ENCODE measurements at regions not wholly inside any gene's neighbourhood (a gene's known extent, or its start where the extent isn't known, plus 50 kb on each side); places are given as distances from the start of the nearest gene placed in this dataset.

DNA sequence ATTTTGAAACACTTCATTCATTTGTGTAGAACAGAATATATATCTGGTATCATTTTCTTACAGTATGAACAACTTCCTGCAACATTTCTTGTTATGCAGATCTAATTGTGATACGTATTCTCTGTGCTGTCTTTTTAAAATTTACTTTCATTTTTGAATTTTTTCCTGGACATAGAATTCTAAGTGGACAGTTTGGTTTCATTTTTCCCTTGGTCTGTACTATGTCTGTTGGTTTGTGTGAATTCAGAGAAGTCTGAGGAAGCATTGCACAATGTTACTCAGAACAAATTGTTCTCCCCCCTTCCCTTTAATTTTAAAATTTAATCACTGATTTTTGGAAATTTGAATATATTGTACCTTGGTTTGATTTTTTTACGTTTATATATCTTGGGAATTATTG lies 352.5 kb upstream of the PCDH20 start (continued):
- TF ChIP-seq, protein P1, sequence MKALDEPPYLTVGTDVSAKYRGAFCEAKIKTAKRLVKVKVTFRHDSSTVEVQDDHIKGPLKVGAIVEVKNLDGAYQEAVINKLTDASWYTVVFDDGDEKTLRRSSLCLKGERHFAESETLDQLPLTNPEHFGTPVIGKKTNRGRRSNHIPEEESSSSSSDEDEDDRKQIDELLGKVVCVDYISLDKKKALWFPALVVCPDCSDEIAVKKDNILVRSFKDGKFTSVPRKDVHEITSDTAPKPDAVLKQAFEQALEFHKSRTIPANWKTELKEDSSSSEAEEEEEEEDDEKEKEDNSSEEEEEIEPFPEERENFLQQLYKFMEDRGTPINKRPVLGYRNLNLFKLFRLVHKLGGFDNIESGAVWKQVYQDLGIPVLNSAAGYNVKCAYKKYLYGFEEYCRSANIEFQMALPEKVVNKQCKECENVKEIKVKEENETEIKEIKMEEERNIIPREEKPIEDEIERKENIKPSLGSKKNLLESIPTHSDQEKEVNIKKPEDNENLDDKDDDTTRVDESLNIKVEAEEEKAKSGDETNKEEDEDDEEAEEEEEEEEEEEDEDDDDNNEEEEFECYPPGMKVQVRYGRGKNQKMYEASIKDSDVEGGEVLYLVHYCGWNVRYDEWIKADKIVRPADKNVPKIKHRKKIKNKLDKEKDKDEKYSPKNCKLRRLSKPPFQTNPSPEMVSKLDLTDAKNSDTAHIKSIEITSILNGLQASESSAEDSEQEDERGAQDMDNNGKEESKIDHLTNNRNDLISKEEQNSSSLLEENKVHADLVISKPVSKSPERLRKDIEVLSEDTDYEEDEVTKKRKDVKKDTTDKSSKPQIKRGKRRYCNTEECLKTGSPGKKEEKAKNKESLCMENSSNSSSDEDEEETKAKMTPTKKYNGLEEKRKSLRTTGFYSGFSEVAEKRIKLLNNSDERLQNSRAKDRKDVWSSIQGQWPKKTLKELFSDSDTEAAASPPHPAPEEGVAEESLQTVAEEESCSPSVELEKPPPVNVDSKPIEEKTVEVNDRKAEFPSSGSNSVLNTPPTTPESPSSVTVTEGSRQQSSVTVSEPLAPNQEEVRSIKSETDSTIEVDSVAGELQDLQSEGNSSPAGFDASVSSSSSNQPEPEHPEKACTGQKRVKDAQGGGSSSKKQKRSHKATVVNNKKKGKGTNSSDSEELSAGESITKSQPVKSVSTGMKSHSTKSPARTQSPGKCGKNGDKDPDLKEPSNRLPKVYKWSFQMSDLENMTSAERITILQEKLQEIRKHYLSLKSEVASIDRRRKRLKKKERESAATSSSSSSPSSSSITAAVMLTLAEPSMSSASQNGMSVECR (CRISPR knock-in tag; IDR thresholded peaks at IDR 0.05; ENCODE audit: borderline replicate concordance) = no peak
- TF ChIP-seq, protein P2, sequence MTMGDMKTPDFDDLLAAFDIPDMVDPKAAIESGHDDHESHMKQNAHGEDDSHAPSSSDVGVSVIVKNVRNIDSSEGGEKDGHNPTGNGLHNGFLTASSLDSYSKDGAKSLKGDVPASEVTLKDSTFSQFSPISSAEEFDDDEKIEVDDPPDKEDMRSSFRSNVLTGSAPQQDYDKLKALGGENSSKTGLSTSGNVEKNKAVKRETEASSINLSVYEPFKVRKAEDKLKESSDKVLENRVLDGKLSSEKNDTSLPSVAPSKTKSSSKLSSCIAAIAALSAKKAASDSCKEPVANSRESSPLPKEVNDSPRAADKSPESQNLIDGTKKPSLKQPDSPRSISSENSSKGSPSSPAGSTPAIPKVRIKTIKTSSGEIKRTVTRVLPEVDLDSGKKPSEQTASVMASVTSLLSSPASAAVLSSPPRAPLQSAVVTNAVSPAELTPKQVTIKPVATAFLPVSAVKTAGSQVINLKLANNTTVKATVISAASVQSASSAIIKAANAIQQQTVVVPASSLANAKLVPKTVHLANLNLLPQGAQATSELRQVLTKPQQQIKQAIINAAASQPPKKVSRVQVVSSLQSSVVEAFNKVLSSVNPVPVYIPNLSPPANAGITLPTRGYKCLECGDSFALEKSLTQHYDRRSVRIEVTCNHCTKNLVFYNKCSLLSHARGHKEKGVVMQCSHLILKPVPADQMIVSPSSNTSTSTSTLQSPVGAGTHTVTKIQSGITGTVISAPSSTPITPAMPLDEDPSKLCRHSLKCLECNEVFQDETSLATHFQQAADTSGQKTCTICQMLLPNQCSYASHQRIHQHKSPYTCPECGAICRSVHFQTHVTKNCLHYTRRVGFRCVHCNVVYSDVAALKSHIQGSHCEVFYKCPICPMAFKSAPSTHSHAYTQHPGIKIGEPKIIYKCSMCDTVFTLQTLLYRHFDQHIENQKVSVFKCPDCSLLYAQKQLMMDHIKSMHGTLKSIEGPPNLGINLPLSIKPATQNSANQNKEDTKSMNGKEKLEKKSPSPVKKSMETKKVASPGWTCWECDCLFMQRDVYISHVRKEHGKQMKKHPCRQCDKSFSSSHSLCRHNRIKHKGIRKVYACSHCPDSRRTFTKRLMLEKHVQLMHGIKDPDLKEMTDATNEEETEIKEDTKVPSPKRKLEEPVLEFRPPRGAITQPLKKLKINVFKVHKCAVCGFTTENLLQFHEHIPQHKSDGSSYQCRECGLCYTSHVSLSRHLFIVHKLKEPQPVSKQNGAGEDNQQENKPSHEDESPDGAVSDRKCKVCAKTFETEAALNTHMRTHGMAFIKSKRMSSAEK (CRISPR knock-in tag; IDR thresholded peaks at IDR 0.05; ENCODE audit: borderline replicate concordance) = no peak

DNA sequence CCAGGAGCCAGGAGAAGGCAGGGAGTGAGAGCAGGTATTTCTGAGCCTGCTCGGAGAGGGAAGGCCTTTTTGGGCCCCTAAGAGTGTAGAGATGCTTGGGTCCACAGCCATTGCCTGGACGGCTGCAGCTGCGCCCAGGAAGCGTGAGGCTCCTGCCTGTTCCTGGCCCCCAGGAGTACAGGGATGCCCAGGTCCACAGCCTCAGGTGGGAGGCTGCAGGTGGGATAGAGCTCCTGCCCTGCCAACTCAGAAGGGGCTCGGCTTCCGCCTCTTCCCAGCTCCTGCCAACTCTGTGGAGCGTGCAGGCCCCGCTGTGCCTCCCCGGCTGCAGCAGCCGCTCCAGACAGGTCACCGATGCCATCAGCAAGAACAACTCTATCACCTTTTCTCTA lies 351.0 kb upstream of the PCDH20 start:
- TF ChIP-seq TEAD1 (CRISPR knock-in tag; IDR thresholded peaks at IDR 0.05) (no peak), GRHL2 (CRISPR knock-in tag; IDR thresholded peaks at IDR 0.05; ENCODE audit: insufficient replicate concordance, severe bottlenecking) (no peak)
- H3K27me3 Mint-ChIP-seq (ENCODE audit: low read depth) = no peaks in the 10 kb centered on the region
- ChIA-PET POLR2A (no interaction called here), CTCF (interaction anchor here (1.5 to 1.6 kb wide), 2 partner anchors 11 to 188 kb away, joined by 3 to 4 read pairs; no protein-coding TSS in a partner anchor)
- no peaks in the 10 kb centered on the region for H3K9me3 Mint-ChIP-seq
- no peak overlapping the region for H3K4me3 Mint-ChIP-seq
- ATAC-seq (peak; percentile 22; the same call in 1 of the 2 replicates), DNase-seq (ENCODE audit: low spot score) (no peak)
- no peaks in the 10 kb centered on the region for H3K4me1 Mint-ChIP-seq
- H3K27ac Mint-ChIP-seq = no peak overlapping the region
- no peaks in the 10 kb centered on the region for H3K36me3 Mint-ChIP-seq

DNA sequence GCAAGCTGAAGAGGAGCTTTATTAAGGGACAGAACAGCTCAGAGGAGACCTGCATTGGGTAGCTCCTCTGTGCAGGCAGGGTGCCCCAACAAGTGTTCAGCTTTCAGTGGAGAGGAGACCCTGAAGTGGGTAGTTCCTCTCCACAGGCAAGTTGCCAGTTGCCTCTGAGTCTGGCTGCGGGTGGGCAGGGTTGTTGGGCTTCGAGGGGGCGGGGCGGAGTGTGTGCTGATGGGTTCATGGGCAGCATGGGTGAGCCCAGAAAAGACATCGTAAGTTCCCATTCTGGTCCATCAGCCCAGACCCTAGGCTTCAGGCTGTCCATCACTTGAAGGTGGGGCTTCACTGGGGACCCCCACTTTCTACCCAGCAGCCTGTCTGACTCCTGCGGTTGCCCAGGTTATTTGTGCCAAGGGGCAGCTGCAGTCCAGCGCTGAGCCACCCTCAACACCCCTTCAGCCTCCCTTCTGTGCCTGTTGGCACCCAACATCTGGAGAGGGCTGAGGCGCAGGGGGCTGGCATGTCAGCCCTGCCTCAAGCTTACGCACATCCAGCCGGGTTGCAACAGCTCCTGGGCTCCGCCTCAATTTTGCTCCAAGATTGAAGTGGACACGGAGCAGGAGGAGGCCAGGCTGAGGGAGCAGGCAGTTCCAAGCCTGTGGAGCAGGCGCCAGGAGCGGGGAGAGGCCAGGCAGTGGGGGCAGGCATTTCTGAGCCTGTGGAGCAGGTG lies 350.5 kb upstream of the PCDH20 start:
- no peaks in the 10 kb centered on the region for H3K4me1 Mint-ChIP-seq
- H3K4me3 Mint-ChIP-seq = no peak overlapping the region
- no peak overlapping the region for H3K27ac Mint-ChIP-seq
- H3K36me3 Mint-ChIP-seq = no peaks in the 10 kb centered on the region
- no peaks in the 10 kb centered on the region for H3K9me3 Mint-ChIP-seq
- CTCF ChIA-PET = interaction anchor here (0.6 to 1.6 kb wide), 3 partner anchors 11 to 317 kb away, joined by 3 to 4 read pairs (median 3); no protein-coding TSS in a partner anchor
- ATAC-seq (peak; percentile 22; the same call in 1 of the 2 replicates), DNase-seq (ENCODE audit: low spot score) (no peak)
- POLR2A ChIA-PET = no interaction called here
- no peaks in the 10 kb centered on the region for H3K27me3 Mint-ChIP-seq (ENCODE audit: low read depth)
- no peak for TF ChIP-seq HMGA2 (CRISPR knock-in tag; IDR thresholded peaks at IDR 0.05)
- TF ChIP-seq, protein P3, sequence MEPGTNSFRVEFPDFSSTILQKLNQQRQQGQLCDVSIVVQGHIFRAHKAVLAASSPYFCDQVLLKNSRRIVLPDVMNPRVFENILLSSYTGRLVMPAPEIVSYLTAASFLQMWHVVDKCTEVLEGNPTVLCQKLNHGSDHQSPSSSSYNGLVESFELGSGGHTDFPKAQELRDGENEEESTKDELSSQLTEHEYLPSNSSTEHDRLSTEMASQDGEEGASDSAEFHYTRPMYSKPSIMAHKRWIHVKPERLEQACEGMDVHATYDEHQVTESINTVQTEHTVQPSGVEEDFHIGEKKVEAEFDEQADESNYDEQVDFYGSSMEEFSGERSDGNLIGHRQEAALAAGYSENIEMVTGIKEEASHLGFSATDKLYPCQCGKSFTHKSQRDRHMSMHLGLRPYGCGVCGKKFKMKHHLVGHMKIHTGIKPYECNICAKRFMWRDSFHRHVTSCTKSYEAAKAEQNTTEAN (CRISPR knock-in tag; IDR thresholded peaks at IDR 0.05) = no peak
- TF ChIP-seq, protein P4, sequence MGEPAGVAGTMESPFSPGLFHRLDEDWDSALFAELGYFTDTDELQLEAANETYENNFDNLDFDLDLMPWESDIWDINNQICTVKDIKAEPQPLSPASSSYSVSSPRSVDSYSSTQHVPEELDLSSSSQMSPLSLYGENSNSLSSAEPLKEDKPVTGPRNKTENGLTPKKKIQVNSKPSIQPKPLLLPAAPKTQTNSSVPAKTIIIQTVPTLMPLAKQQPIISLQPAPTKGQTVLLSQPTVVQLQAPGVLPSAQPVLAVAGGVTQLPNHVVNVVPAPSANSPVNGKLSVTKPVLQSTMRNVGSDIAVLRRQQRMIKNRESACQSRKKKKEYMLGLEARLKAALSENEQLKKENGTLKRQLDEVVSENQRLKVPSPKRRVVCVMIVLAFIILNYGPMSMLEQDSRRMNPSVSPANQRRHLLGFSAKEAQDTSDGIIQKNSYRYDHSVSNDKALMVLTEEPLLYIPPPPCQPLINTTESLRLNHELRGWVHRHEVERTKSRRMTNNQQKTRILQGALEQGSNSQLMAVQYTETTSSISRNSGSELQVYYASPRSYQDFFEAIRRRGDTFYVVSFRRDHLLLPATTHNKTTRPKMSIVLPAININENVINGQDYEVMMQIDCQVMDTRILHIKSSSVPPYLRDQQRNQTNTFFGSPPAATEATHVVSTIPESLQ (CRISPR knock-in tag; IDR thresholded peaks at IDR 0.05) = no peak
- TF ChIP-seq, protein P1 (CRISPR knock-in tag; IDR thresholded peaks at IDR 0.05; ENCODE audit: borderline replicate concordance) = no peak
- TF ChIP-seq, protein P5, sequence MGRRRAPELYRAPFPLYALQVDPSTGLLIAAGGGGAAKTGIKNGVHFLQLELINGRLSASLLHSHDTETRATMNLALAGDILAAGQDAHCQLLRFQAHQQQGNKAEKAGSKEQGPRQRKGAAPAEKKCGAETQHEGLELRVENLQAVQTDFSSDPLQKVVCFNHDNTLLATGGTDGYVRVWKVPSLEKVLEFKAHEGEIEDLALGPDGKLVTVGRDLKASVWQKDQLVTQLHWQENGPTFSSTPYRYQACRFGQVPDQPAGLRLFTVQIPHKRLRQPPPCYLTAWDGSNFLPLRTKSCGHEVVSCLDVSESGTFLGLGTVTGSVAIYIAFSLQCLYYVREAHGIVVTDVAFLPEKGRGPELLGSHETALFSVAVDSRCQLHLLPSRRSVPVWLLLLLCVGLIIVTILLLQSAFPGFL (CRISPR knock-in tag; IDR thresholded peaks at IDR 0.05; ENCODE audit: borderline replicate concordance) = no peak
